Fibroblast of skin of abdomen (primary cell): ENCODE measurements at regions not wholly inside any gene's neighbourhood (a gene's known extent, or its start where the extent isn't known, plus 50 kb on each side); places are given as distances from the start of the nearest gene placed in this dataset.

Experiments
- DNase-seq: peaks from one replicate; pipeline ENCODE4 v3.0.0-alpha.2; 2013

DNA sequence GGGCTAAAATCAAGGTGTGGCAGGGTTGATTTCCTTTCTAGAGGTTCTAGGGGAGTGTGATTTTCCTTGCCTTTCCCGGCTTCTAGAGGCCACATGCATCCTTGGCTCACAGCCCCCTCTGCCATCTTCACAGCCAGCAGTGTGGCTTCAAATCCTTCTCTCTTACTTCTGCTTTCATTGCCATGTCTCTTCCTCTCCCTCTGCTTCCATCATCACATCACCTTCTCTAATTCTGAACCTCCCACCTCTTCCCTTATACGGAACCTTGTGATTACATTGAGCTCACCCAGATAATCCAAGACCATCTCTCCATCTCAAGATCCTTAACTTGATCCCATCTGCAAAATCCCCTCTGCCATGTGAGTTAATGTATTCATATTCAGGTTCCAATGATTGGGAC lies 56.2 kb upstream of the RMDN2 start:
- DNase-seq = no peak

DNA sequence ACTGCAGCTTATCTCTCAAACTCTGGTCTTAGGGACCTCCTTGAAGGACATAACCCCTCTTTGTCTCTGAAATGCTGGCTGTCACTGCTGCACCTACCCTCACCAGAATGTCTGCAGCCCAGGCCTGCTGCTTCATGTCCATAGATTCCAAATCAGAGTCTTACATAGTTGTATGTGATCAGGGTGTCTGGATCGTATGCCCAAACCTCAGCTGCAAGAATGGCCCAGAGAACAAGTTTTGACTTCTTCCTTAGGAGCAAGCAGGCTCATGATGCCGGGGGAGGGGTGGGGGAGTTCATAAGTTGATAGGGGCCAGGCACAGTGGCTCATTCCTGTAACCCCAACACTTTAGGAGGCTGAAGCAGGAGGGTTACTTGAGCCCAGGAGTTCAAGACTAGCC lies 55.8 kb upstream of the RMDN2 start:
- no peak for DNase-seq

DNA sequence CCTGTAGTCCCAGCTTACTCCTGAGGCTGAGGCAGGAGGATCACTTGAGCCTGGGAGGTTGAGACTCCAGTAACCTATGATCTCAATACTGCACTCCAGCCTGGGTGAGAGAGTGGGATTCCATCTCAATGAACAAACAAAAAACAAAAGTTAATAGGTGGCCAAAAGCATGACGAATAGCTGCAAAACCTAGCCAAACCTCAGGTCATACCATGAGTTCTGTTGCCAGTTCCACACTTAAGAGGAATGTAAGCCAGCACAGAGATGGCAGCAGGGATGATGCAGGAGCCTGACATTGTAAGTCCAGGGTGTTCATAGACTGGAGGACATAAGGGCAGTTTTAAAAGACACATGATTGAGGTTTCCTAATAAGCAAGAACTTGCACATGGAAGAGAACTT lies 55.3 kb upstream of the RMDN2 start:
- peak; percentile 52 for DNase-seq

DNA sequence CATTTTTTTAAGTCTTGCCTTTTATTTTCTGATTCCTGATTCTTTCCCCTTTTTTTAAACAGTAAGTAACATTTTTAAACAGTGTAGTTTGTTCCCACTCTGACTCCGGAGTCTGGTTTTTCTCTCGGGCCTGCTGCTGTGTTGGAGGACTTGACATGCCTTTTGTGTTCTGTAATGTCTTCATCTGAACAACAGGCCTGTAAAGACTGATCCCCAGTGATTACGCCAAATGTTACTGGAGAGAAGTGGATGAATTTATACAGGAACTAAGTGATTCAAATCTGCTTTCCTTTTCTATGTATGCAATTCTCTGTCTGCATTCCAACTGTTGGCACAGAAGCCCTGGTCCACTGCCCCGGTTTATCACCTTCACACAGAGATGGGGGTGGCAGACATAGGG lies 54.3 kb upstream of the RMDN2 start:
- DNase-seq = peak; percentile 72

DNA sequence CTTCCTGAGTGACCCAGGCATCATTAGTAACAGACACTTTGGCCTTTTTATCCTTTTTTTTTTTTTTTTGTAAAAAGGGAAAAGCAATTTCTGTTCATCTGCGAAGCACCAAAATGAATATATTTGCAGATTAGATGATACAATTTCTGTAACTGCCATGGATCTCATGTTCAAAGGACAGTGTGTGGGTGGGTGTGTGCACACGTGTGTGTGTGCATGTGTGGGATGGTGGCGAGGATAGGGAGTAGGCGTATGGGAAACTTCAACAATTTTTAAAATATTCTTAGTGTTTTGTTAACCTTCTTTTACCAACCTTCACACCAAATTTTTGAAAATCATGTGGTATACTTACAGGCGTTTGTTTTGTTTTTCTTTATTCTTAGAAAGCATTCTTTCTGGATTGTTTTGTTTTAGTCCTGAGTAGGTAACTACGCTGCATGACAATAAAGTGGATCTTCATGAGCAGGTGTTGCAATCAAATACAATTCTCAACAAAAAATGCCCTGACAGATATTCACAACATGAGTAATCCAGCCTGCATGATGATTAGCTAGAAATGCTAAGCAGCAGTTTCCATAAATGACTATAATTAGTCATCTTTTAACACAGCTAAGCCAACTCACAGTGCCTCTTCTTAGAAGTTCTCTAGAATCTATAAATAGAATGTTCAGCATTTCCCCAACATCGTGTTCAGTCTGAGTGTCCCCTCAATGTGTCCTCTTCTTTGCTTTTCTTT lies 53.5 kb upstream of the RMDN2 start:
- DNase-seq = peak; percentile 90

DNA sequence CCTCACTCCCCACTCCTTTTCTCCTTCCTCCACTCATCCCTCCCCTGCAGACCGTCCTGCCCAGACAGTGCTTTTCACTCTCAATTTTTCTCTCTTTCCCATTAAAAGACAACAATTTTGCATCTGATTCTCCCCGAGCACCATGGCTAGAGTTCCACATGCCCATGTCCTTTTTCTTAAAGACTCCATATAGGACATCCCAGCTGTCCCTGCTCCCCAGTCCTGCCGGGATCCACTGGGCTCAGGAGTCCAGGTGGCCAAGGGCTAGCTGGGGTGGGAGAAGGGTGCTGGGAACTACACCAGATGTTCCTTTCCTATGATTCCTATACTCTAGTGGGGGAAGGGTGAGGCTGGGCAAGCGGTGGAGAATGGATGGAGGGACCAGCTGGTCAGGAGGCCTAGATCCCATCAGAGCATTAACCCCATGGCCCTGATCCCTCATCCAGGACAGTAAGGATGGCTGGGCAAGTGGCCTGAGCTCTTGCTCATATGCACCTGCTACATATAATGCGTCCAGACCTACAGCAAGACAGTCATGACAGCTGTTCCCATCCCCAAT lies 52.8 kb upstream of the RMDN2 start:
- no peak for DNase-seq

DNA sequence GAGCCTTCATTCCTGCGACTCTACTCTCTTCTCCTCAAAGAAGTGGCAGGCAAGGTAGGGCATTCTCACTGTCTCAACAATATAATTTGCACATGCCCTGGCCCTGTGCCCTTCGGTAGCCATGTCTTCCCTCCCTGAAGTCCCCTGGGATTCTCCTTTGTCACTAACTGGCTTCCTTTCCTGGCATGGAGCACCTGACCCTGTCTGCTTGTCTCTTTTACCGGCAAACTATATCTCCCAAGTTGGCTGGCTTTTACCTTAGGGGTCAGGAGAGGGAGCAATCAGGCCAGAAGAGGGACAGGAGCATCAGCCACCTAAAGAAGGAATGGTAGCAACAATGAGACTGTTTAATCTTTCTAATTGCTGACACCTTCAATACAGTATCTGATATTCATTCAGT lies 51.9 kb upstream of the RMDN2 start:
- no peak for DNase-seq

DNA sequence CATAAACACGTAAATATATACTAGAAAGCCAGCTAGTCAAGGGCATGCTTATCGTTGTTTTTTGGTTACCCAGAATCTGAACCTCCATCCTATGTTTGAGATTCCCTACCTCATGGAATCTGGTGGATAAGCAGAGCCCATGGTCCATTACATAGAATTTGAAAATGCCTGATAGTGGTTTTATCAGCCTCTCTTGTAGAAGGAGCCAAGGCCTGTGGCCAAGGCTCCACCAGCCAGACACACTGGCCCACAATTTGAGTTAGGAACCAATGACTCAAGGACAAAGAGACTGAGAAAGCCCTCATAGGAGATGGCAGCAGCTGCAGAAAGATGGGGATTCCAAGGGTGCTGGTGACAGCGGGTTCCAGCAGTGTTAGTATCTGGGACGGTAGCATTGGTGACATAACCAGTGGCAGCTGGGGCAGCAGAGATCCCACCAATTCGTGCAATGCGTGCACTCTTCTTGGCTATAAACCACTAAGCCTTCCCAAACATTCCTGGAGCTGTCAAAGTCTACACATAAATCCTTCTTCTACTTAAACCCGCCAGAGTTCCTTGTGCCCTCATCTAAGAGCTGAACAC lies 51.2 kb upstream of the RMDN2 start:
- no peak for DNase-seq

DNA sequence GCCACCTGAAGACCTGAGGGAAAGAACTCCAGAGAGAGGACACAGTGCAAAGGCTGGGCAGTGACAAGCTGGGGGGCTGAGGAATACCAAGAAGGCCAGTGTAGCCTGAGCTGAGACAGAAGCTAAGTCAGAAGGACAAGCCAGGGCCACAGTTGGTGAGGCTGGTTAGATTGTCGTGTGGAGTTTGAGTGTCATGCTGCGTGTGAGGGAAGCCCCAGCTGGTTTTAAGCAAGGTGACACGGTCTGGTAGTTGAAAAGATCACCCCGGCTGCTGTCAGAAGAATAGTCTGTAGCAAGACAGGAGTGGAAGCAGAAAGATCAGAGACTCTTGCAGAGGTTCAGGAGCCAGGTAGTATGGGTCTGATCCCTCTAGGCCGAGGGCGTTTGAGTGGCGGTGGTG lies 50.6 kb upstream of the RMDN2 start:
- DNase-seq = no peak
